IPS-NIHi11 (cell line): ENCODE measurements at regions not wholly inside any gene's neighbourhood (a gene's known extent, or its start where the extent isn't known, plus 50 kb on each side); places are given as distances from the start of the nearest gene placed in this dataset.
A peak's percentile ranks its signal among the peaks of the same experiment; 100 is the strongest.
"Not testable (repeated sequence)": the region's sequence is repeated elsewhere in the genome, so short reads cannot be mapped to it uniquely, and the experiment has no call there.

Experiments used
- DNase-seq: peaks from one replicate; pipeline ENCODE4 v3.0.0; 2012; ENCODE audit warnings: mixed read lengths, low spot score

GRCh38 chrX:125089761-125090445, 229.8 kb upstream of the TEX13C start:
- no peak for DNase-seq

GRCh38 chrX:125093852-125094251, 225.8 kb upstream of the TEX13C start:
- no peak for DNase-seq

- DNase-seq = no peak
Observed at GRCh38 chrX:125094901-125095300, 224.8 kb upstream of the TEX13C start.

- no peak for DNase-seq
Observed at GRCh38 chrX:125096469-125096868, 223.2 kb upstream of the TEX13C start.

GRCh38 chrX:125096870-125097269, 222.8 kb upstream of the TEX13C start:
- no peak for DNase-seq

GRCh38 chrX:125101971-125102755, 217.5 kb upstream of the TEX13C start:
- no peak for DNase-seq

GRCh38 chrX:125103693-125104092, 216.0 kb upstream of the TEX13C start:
- no peak for DNase-seq

GRCh38 chrX:125108921-125109320, 210.8 kb upstream of the TEX13C start:
- DNase-seq = no peak

GRCh38 chrX:125131164-125131563, 188.5 kb upstream of the TEX13C start:
- no peak for DNase-seq

- peak; percentile 11 for DNase-seq
Observed at GRCh38 chrX:125132274-125132673, 187.4 kb upstream of the TEX13C start.

- no peak for DNase-seq
Observed at GRCh38 chrX:125137521-125137920, 182.2 kb upstream of the TEX13C start.

- DNase-seq = no peak
Observed at GRCh38 chrX:125150231-125150630, 169.4 kb upstream of the TEX13C start.

- no peak for DNase-seq
Observed at GRCh38 chrX:125151146-125151545, 168.5 kb upstream of the TEX13C start.

- DNase-seq = no peak
Observed at GRCh38 chrX:125152011-125152410, 167.7 kb upstream of the TEX13C start.

- DNase-seq = no peak
Observed at GRCh38 chrX:125153621-125154020, 166.1 kb upstream of the TEX13C start.

GRCh38 chrX:125154288-125155257, 165.1 kb upstream of the TEX13C start:
- DNase-seq = not testable (repeated sequence)

- DNase-seq = not testable (repeated sequence)
Observed at GRCh38 chrX:125155296-125156033, 164.2 kb upstream of the TEX13C start.

GRCh38 chrX:125170459-125170858, 149.2 kb upstream of the TEX13C start:
- no peak for DNase-seq

GRCh38 chrX:125172531-125172930, 147.1 kb upstream of the TEX13C start:
- DNase-seq = no peak

GRCh38 chrX:125175991-125176584, 143.6 kb upstream of the TEX13C start:
- DNase-seq = no peak

- DNase-seq = no peak
Observed at GRCh38 chrX:125193921-125194320, 125.8 kb upstream of the TEX13C start.
